ENCODE measurements at regions not wholly inside any gene's neighbourhood (a gene's known extent, or its start where the extent isn't known, plus 50 kb on each side); places are given as distances from the start of the nearest gene placed in this dataset.

GRCh38 chr16:79269211-79269863 lies 331.2 kb downstream of the MAF start:
- Histone ChIP-seq H2BK20ac (ENCODE audit: low read length) (0 out of 2 replicates have a peak overlapping the region, but pooled peaks have one; percentile 17), H3K36me3 (ENCODE audit: control insufficient read depth in 2 of 4, insufficient read depth in 4 of 4, low read length in 3 of 4) (no peaks in the 10 kb centered on the region), H4K91ac (replicated peaks; ENCODE audit: insufficient read length, low read length) (no peak overlapping the region), H2BK15ac (ENCODE audit: low read length) (no peak overlapping the region), H3K4ac (replicated peaks; ENCODE audit: insufficient read length, low read depth, low read length) (no peak overlapping the region), H3K14ac (ENCODE audit: insufficient read length) (no peak overlapping the region), H3K27ac (ENCODE audit: low read depth, low read length) (no peak overlapping the region), H4K5ac (ENCODE audit: insufficient read length, low read depth, low read length) (no peak overlapping the region), H3K4me1 (replicated peaks in 1 of 4; ENCODE audit: control insufficient read depth in 3 of 4, insufficient read depth in 4 of 4, low read length in 3 of 4) (peaks cover 0 to 11% (median 5%) of the 10 kb centered on the region in 4 experiments; a peak in 4 of 7 replicates), H3K23me2 (ENCODE audit: low read depth, low read length) (no peaks in the 10 kb centered on the region), H2BK5ac (ENCODE audit: low read depth, low read length) (no peak overlapping the region), H2BK12ac (ENCODE audit: low read depth, low read length) (peak overlapping the region; percentile 10; the same call in 1 of the 2 replicates), H3K4me3 (ENCODE audit: extremely low read depth in 1 of 4, insufficient read depth in 2 of 4, low read depth in 3 of 4, low read length in 4 of 4) (no peak overlapping the region), H2BK120ac (replicated peaks; ENCODE audit: low read depth, low read length) (no peak overlapping the region), H3K23ac (ENCODE audit: insufficient read length) (no peak overlapping the region), H3K79me1 (ENCODE audit: low read depth, low read length) (no peaks in the 10 kb centered on the region), H3K79me2 (ENCODE audit: control insufficient read depth in 1 of 2, insufficient read depth in 2 of 2, low read length in 2 of 2) (no peaks in the 10 kb centered on the region), H3K9me3 (ENCODE audit: insufficient read depth in 2 of 2, low read depth in 1 of 2, low read length in 1 of 2) (no peaks in the 10 kb centered on the region; a peak in 1 of 4 replicates), H3K9ac (replicated peaks in 1 of 4; ENCODE audit: extremely low read depth in 1 of 4, low read depth in 3 of 4, low read length in 3 of 4) (no peak overlapping the region), H3K18ac (ENCODE audit: extremely low read depth, low read length) (no peak overlapping the region), H4K8ac (ENCODE audit: extremely low read depth, insufficient read depth, low read length) (no peak overlapping the region), H4K20me1 (replicated peaks in 1 of 2; ENCODE audit: control insufficient read depth in 1 of 2, insufficient read depth in 2 of 2, low read length in 2 of 2) (no peaks in the 10 kb centered on the region), H3K27me3 (replicated peaks in 1 of 4; ENCODE audit: control insufficient read depth in 3 of 4, extremely low read depth in 1 of 4, insufficient read depth in 3 of 4, low read length in 3 of 4) (no peaks in the 10 kb centered on the region), H3K4me2 (ENCODE audit: insufficient read depth in 1 of 2, low read depth in 2 of 2, low read length in 2 of 2) (0 out of 4 replicates have a peak overlapping the region, but pooled peaks of 1 of the 2 experiments have one; percentile 25), H2AK5ac (ENCODE audit: low read depth, low read length) (no peak overlapping the region), H3K56ac (replicated peaks; ENCODE audit: insufficient read length, low read depth, low read length) (no peak overlapping the region), H2AFZ (ENCODE audit: low read length) (peak overlapping the region; percentile 58; the same call in 1 of the 2 replicates)
- ChIA-PET CTCF (ENCODE audit: partially characterized antibody) (interaction anchor here (0.9 to 2.9 kb wide), 3 partner anchors 7 to 145 kb away, joined by 3 to 8 read pairs (median 3); no protein-coding TSS in a partner anchor), POLR2A (ENCODE audit: partially characterized antibody) (interaction anchor here (1.6 kb wide), 1 partner anchor 14 kb away, joined by 4 read pairs; no protein-coding TSS in a partner anchor)
- no peak for FAIRE-seq
- WGBS, 2 experiments (ENCODE audit: extremely low coverage in 1 of 2, insufficient coverage in 1 of 2, insufficient read length in 1 of 2, insufficient replicate concordance in 2 of 2, low coverage in 1 of 2, low lambda C conversion rate in 2 of 2, missing lambda C conversion rate in 1 of 2), result 89% methylated on average over 8 of the region's 8 CpGs; no CpG with 5 or more reads in 1 of the 2 experiments
- no peak for DNase-seq (ENCODE audit: low read depth in 1 of 2, low spot score in 2 of 2)
- TF ChIP-seq RNF2 (IDR thresholded peaks at IDR 0.05; ENCODE audit: borderline replicate concordance, low read depth, low read length, missing control alignments, poor library complexity, severe bottlenecking) (no peak), TCF12 (IDR thresholded peaks at IDR 0.05; ENCODE audit: low read depth, low read length) (no peak), TEAD4 (IDR thresholded peaks at IDR 0.05; ENCODE audit: low read depth, low read length) (no peak), ZNF274 (IDR thresholded peaks at IDR 0.05; ENCODE audit: borderline replicate concordance, extremely low read depth, low read length) (no peak), PHF8 (conservative IDR thresholded peaks at IDR 0.05; ENCODE audit: low read depth, low read length) (no peak), USF2 (IDR thresholded peaks at IDR 0.05; ENCODE audit: low read length) (no peak), GTF2F1 (IDR thresholded peaks at IDR 0.05; ENCODE audit: borderline replicate concordance, low read depth, low read length) (no peak), HDAC2 (IDR thresholded peaks at IDR 0.05; ENCODE audit: borderline replicate concordance in 1 of 2, low read depth in 2 of 2, low read length in 2 of 2) (no peak), KDM5A (IDR thresholded peaks at IDR 0.05; ENCODE audit: low read length) (no peak), HDAC6 (IDR thresholded peaks at IDR 0.05; ENCODE audit: low read depth, low read length) (no peak)

Data from H1 (cell line).